ENCODE measurements at regions not wholly inside any gene's neighbourhood (a gene's known extent, or its start where the extent isn't known, plus 50 kb on each side); places are given as distances from the start of the nearest gene placed in this dataset.
"Not testable (repeated sequence)": the region's sequence is repeated elsewhere in the genome, so short reads cannot be mapped to it uniquely, and the experiment has no call there.

DNA sequence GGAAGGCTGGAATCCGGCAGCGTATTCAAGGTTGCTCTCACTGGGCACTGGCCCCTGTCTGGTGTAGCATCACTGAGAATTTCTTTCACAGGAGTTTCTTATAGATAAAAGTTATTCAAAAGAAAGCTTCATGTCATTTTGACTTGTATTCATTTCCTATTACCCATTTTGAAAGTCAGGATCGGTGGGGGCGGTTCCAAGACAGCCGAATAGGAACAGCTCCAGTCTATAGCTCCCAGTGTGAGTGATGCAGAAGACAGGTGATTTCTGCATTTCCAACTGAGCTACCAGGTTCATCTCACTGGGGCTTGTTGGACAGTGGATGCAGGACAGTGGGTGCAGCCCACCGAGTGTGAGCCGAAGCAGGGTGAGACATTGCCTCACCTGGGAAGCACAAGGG lies 51.5 kb upstream of the CDC42EP3 start:
- CTCF ChIA-PET = interaction anchor here (1.6 kb wide), 1 partner anchor 63 kb away, joined by 4 read pairs; no protein-coding TSS in a partner anchor
- POLR2A ChIA-PET = not testable (repeated sequence)

DNA sequence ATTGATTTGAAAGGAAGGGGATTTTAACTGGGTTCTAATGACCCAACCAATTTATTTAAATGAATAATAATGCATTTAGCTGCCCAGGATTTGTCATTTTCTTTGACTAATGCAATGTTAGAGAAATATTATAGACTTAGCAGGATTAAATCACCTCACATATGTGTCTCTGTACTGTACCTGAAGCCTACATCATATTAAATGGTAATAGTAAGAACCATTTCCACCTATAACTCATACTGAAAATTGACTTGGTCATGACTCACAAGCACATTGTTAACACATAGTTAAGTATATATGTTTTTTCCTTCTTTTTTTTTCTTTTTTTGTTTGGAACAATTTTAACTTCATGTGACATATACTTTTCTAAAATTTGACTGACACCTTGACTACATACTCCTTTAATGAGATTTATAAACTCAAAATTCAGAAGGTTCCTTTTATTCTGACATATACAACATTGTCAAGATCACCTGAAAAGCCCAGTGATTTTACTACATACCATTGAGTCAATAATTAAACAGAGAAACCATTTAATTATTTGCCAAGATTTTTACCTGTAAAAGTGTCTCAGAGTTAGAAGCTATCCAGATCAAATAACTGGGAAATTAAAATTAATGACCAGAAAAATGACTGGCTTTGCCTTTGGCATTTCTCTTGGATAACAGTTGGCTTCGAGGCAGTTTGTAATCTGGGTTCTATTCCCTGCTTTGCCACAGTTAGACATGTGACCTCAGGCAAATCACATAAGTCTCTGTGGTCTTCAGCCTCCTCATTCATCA lies 58.8 kb upstream of the CDC42EP3 start:
- ChIA-PET POLR2A (no interaction called here), CTCF (no interaction called here)

DNA sequence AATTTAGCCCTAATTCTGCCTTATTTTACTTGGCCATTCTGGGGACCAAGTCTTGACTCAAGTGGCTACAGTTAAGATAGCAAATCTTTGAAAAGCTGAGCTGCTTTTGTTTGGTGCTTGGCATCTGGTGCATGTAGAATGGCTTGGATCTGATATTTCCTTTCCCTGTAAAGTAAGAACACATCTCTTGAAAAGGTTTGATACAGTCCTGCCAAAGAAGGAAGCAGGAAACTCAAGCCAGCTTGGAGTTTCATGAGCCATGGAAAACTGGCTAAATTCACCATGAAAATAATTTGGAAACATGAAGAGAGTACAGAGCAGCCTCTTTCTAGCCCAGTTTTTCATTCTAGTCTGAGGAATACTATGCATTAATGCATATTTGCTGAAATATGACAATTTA lies 61.0 kb upstream of the CDC42EP3 start:
- POLR2A ChIA-PET, CTCF ChIA-PET: not testable (repeated sequence)

DNA sequence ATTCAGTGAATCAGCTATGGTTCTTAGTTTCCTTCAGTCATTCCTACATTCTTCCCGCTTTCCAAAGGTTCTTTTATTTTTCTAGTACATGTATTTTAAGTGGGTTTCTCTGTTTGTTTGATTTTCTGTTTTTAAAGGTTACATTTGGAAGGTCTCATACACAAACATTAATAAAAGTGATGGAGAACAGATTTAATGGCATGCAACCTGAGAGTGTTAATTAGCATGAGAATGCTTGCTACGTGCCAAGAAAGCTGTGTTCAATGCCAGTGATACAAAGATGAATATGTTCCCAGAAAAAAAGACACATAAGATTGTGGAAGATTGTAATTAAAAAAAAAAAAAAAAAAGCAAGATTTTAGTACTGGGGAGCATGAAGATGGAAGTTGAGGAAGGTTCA lies 61.8 kb upstream of the CDC42EP3 start:
- ChIA-PET CTCF (no interaction called here), POLR2A (interaction anchor here (0.6 kb wide), 1 partner anchor 1456 kb away, joined by 5 read pairs; no protein-coding TSS in a partner anchor)

DNA sequence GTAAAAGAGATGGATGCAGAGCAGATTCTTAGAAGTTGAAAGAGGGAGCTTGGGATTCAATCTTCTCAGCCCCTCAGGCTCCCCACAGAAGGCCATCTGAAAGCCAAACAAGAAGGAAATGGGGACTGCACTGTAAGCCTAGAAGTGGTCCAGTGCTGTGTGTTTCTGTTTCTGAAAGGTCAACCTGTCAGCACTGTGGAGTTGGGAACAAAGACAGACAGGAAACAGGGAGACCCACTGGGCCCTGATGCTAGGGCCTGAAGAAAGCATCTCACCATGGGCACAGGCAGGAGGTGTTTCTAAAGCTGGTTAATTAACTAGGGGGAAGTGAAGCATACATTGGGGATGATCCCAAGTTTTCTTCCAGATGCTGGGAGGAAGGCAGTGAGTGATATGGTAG lies 62.5 kb upstream of the CDC42EP3 start:
- POLR2A ChIA-PET = interaction anchor here (0.5 to 0.6 kb wide), 2 partner anchors 67 to 1457 kb away, joined by 4 to 5 read pairs; no protein-coding TSS in a partner anchor
- CTCF ChIA-PET = not testable (repeated sequence)

DNA sequence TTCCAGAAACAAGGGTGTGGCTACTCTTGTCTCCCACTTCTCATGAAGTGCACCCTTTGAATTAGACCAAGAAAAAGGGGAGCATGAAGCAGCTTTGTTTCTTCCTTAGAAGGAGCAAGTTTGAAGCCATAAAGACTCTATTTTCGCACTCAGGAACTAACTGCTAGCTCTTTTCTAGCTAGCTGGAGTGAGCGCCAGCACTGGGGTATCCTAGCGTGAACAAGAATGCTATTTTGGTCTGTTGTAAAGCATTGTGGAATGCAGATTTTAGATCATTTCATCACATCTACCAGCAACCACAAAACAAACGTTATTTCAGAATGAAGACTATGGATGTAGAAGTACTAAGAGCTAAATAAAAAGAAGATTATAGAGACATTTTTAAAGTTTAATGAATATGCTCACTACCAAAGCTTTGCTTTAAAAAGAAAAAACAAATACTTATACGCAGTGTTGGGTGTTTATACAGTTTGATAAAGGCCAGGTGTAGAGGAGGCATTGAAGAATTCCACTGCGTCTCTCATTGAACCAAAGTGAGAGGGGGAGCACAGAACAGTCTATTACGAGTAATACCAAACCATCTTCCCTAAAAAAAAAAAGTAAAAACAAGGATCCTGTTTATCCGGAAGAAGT lies 63.6 kb upstream of the CDC42EP3 start:
- CTCF ChIA-PET, POLR2A ChIA-PET: not testable (repeated sequence)

DNA sequence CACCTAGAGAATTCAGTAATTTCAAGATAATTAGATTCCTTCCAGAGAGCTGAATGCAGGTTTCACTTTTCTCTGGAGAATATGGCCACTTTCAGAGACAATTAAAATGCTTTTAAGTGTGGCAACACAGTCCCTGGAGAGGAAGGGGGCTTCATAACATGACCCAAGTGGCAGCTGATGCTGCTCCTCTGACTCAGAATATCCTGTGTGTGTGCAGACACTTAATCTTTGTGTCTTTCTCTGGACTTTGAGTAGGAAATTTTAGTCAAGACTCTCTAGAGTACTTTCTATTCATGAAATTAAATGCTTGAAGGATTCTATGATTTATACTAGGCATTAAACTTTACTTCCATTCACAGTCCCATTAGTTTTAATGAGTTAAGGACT lies 64.1 kb upstream of the CDC42EP3 start:
- POLR2A ChIA-PET, CTCF ChIA-PET: not testable (repeated sequence)

DNA sequence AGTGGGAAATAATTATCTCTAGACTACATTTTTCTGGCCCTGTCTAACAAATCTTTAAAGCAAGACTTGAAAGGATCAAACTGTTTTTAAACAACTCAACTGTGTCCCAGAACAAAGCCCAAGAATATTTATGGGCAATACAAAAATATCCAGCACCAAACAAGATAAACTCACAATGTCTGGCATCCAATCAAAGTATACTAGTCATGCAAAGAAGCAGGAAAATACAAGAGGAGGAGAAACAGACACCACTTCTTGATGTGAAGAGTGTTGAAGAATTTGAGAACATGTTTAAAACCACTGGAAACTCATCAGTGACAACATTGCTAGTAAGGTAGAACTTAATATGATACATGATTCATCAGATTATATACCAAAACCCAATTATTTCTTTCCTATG lies 66.1 kb upstream of the CDC42EP3 start:
- CTCF ChIA-PET = no interaction called here

DNA sequence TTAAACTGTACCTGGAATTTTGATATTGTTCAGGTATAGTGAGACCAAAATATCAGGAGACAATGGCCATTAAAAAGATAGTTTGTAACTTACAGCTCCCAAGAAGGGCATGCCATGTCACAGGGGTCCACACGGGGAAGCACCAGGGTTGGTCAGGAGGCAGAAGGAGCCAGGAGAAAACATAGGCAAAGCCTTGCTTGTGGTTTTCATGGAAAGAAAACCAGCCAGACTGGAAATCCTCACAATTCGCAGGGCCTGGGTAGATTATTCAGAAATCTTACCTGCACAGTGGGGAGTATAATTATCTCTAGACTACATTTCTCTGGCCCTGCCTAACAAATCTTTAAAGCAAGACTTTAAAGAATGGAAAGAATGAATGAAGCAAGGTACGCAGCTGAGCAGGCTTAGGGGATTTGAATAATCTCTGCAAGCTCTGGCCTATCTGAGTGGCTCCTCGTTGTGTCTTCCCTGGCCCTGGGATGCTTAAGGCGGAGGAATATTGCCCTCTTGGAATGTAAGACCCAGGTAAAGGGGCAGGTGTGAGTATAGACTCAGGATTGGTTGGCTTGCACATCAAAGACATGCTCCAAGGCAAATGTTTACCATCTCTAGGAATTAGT lies 66.9 kb upstream of the CDC42EP3 start:
- ChIA-PET CTCF (no interaction called here), POLR2A (no interaction called here)

More for the DNA sequence above, 66.1 kb upstream of the CDC42EP3 start:
- POLR2A ChIA-PET = no interaction called here

DNA sequence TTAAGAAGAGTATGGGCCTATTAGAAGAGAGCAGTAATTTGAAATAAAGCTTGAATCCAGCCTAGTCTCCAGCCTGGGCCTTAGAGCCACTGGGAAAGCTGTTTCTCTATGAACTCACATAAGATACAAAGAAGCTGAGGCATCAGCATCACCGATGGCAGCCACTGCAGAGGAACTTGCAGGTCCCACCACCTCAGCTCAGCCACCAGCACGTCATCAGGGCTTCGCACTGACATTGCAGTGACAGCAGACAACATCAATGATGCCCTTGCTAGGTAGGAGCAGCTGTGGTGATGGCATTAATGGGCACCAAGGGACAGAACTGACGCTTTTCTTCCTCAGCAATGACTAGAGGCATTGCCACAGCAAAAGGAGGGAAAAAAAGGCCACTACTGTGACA lies 67.7 kb upstream of the CDC42EP3 start:
- ChIA-PET CTCF (no interaction called here), POLR2A (no interaction called here)

DNA sequence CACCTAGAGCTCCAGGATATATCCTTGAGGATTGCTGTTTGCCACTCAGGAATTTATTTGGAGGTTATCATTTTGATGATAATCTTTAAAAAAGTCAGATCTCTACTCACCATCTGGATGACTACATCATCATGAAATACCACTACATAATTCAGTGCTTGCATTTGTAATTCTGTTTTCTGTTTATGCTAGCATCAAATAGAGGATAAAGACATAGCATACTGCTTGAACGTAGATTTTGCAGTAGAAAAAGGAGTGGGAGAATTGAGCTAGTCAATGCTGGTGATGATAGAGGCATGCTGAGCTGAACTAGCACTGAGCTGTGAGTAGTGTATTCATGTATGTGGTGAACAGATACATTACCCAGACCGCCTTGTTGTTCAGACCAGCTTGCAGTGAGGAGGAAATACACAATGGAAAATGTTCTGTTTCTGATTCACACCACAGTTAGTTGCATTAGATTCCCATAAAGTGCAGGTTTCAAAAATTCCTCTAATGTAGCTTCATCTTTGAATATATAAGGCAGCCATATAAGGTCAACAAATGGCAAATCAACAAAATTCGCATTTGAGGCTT lies 68.8 kb upstream of the CDC42EP3 start:
- CTCF ChIA-PET = no interaction called here
- POLR2A ChIA-PET = no interaction called here

DNA sequence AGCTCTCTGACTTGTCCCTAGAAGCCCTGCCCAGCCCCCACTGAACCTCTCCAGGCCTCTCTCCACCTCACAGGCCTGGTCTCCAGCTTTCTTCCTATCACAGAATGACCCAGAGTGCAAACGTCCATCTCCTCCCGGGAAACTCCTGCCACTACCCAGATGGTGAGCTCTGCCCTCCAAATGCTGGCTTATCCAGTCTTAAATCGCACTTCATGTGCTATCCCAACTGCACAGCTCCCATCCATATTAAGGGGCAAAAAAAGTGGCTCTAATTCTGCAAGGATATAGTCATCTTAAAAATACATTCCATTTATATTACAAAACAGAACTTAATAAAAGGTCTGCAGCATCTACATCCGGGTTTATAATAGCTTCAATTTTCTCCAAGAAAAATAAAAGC lies 70.8 kb upstream of the CDC42EP3 start:
- ChIA-PET CTCF (interaction anchor here (1.2 kb wide), 1 partner anchor 329 kb away, joined by 3 read pairs; no protein-coding TSS in a partner anchor), POLR2A (no interaction called here)

DNA sequence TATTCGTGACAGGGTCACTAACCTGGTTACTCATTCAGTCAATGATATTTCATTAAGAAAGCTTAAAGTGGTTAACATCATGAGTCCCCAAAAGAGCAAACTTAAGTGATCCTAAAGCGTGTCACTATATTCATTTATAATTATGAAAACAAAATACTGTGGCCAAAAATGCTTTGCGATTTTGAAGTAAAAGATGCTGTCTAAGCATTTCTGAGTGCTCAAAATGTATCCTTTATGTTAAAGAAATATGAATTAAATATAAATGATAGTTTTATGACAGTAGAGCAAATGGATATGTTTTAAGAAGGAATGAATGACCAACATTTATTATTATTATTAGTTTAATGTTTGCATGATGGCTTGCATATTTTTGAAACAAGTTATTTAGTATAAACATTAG lies 72.6 kb upstream of the CDC42EP3 start:
- POLR2A ChIA-PET = no interaction called here
- CTCF ChIA-PET = no interaction called here

DNA sequence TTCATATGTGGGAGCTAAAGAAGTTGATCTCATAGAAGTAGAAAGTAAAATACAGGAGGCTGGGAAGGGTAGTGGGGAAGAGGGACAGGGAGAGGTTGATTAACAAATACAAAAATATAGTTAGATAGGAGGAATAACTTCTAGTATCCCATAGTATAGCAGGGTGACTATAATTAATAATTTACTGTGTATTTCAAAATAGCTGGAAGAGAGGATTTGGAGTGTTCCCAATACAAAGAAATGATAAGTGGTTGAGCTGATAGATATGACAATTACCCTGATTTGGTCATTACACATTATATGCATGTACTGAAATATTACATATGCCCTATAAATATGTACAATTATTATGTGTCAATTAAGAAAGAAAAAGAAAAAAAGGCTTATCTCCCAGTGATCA lies 73.5 kb upstream of the CDC42EP3 start:
- CTCF ChIA-PET, POLR2A ChIA-PET: not testable (repeated sequence)

DNA sequence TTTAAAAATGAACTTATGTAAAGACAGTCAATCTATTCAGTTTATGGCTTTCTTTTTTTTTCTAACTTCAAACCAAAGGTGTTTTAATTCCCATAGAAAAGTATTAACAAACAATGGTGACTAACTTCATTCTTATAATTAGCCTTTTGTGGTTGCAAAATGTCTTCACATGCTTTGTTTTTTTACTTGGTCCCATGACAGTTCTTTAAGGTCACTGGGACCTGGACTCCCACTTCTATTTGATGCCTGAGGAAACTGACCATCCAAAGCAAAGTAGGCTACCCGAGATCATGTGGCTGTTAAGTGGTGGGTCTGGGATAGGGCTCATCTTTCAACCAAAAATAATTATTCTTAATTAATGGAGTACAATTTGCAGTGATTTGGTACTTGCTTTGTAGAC lies 74.6 kb upstream of the CDC42EP3 start:
- CTCF ChIA-PET, POLR2A ChIA-PET: not testable (repeated sequence)

DNA sequence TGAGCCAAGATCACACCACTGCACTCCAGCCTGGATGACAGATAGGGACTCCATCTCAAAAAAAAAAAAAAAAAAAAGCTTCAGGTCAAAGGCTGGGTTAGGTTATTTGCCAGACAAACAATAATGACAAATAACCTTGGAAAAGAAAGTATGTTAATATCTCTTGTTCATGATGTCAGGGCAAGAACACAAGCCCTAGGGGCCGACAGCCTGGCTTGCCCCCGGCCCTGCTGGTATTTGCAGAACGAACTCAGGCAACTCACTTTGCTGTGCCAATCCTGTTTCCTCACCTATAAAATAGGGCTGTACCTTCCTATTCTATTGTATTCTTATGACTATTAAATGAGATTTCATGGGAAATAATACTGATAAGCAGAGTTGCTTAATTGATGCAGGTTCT lies 75.4 kb upstream of the CDC42EP3 start:
- POLR2A ChIA-PET = no interaction called here
- CTCF ChIA-PET = no interaction called here

DNA sequence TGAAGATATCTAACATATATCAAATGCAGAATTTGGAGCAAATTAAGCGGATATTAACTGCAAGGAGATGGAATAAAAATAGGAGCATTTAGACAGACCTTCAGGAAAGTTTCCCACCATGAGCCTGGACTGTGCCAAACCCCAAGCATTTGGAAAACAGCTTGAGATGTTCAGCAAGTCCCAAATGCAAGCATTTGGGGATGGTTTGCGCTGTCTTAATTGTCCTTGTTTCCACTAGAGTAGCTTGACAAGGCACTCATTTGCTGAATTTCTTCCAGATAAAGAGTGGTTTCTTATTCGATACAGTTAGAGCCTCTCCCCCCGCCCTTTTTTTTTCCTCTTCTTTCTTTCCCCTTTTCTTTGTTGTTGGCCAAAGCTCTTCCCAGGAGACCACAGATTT lies 77.1 kb upstream of the CDC42EP3 start:
- CTCF ChIA-PET = no interaction called here
- POLR2A ChIA-PET = no interaction called here

DNA sequence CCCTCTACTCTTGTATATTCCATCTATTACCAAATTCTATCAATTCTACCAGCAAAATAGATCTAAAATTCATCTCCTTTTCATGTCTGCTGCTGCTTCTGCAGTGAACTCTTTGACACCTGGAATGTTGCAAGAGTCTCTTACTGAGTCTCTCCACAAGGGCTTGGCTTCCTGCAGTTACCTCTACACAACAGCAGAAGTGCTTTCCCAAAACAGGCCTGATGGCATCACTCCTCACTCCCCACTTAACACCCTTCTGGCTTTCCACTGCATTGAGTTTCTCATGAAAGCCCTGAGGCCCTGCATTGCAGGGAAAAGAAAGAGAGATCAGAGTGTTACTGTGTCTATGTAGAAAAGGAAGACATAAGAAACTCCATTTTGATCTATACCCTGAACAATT lies 78.8 kb upstream of the CDC42EP3 start:
- CTCF ChIA-PET, POLR2A ChIA-PET: not testable (repeated sequence)

DNA sequence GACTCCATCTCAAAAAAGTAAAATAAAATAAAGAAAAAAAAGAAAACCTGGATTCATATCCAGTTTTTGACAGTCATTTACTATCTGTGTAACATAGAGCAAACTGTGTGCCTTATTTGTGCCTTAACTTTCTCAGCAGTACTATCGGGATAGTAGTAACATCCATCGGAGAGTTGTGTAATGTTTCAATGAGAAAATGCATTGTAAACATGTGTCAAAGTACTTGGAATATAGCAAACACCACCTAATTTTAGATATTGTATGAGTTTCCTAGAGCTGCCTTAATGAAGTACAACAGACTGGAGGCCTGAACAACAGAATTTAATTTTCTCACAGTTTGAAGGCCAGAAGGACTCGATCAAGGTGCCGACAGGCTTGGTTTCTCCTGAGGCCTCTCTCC lies 81.3 kb upstream of the CDC42EP3 start:
- ChIA-PET CTCF (no interaction called here), POLR2A (no interaction called here)

DNA sequence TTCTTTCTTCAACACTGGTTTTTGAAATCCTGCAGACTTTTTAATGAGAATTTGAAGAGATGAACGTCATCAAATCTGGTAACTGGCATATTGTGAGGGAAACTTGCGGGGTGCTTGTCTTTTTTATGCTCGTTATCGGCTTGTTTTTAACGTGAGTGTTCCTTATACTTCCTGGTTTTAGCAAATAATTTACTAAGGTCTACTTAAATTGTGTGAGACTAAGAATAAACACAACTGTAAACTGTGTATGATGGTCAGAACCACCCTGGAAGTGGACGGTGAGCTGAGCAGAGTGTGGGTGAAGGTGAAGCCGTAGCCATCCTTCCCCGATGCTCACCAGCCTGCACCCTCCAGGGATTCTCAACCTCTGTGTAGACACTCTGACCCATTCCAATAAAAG lies 82.3 kb upstream of the CDC42EP3 start:
- ChIA-PET POLR2A (no interaction called here), CTCF (no interaction called here)

DNA sequence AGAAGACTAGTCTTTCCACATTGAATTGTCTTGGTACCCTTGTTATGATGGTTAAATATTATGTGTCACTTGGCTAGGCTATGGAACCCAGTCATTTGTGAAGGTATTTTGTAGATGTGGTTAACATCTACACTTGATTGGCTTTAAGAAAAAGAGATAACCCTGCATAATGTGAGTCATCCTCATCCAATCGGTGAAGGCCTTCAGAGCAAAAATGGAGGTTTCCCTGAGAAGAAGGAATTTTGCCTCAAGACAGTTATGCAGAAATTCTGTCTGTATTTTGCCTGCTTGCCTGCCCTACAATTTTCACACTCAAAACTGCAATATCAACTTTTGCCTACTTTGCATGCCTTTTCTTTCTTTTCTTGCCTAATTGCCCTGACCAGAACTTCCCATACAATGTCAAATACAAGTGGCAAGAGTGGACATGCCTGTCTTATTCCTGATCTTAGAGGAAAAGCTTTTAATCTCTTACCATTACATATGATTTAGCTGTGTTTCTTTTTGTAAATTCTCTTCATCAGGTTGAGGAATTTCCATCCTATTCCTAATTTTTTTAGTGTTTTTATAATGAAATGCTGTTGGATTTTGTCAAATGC lies 84.6 kb upstream of the CDC42EP3 start:
- CTCF ChIA-PET, POLR2A ChIA-PET: not testable (repeated sequence)
